Activated CD4-positive, alpha-beta memory T cell treated with anti-CD3 and anti-CD28 coated beads for 36 hours (primary cell): ENCODE measurements at regions not wholly inside any gene's neighbourhood (a gene's known extent, or its start where the extent isn't known, plus 50 kb on each side); places are given as distances from the start of the nearest gene placed in this dataset.

Source experiments
- CTCF ChIA-PET: fragments of 350-600 bp; sonication (Branson Sonifier 250); formaldehyde crosslinking; loops from one replicate; lab custom pipeline; 2021; ENCODE audit warnings: antibody characterized with exemption, inconsistent platforms; lab: Charles Lee
- POLR2A ChIA-PET: fragments of 350-600 bp; sonication (Branson Sonifier 250); formaldehyde crosslinking; loops from one replicate; lab custom pipeline; 2021; ENCODE audit warnings: antibody characterized with exemption; lab: Charles Lee
- DNase-seq: peaks from one replicate; pipeline ENCODE4 v3.0.0-alpha.2; 2020
- H3K27ac Mint-ChIP-seq: one replicate; pipeline ENCODE4 v1.8.0; 2021; ENCODE audit warnings: mixed read lengths
- H3K27me3 Mint-ChIP-seq: one replicate; pipeline ENCODE4 v1.8.0; 2021; ENCODE audit warnings: mixed read lengths
- H3K36me3 Mint-ChIP-seq: one replicate; pipeline ENCODE4 v1.8.0; 2021; ENCODE audit warnings: mixed read lengths
- H3K4me1 Mint-ChIP-seq: one replicate; pipeline ENCODE4 v1.8.0; 2021; ENCODE audit warnings: low read depth, mixed read lengths
- H3K4me3 Mint-ChIP-seq: one replicate; pipeline ENCODE4 v1.8.0; 2021; ENCODE audit warnings: mild to moderate bottlenecking, mixed read lengths
- H3K9me3 Mint-ChIP-seq: one replicate; pipeline ENCODE4 v1.8.0; 2021; ENCODE audit warnings: mixed read lengths
- intact Hi-C: fragments of 100-400 bp; cut with micrococcal nuclease; formaldehyde crosslinking; loops from one replicate; pipeline ENCODE4 v1.15.1; 2023

DNA sequence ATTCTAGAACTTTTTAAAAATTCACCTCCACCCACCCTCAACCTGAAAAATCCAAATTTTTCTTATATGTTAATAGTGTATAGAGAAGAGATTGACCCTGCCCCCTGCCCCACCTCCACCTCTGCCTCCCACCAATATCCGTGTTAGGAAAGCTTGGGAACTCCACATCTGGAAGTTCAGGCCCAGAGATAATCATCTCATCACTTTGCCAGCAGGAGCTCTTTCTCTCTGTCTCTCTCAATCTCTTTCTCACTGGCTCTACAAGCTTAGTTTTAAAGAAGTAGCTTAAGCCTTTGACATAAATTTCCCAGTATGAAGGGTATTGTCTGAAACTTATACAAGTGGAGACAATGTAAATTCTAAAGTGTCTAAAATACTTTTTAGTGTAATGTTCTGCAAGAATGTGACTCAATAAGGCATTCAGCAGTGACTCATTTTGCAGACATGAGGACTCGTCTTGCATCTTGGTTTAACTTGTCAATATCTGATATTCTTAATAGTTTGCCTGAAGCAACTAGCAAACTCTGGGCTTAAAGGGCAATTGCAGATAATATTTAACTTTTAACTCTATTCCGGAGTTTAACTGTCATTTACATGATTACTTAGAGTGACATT lies 299.8 kb upstream of the EPHA3 start:
- no peaks in the 10 kb centered on the region for H3K36me3 Mint-ChIP-seq
- intact Hi-C loops, result no loop called here
- POLR2A ChIA-PET, result no interaction called here

DNA sequence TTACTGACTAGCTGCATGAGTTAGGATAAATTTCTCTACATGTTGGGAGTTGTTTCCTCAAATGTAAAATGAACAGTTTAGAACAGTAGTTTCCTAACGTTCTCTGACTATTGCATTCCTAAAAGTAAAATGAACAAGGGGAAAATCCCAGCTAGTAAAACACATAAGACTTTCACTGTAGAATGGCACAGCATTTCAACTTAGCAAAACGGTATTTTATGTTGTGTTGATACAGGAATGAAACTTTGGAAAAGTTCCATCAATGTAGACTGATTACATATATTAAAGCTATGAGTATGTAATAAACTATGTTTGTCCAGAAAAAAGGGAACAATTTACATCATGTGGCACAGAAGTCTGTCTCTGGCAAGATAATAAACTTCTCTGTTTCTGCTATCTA lies 297.4 kb upstream of the EPHA3 start:
- Mint-ChIP-seq H3K4me1 (no peaks in the 10 kb centered on the region), H3K4me3 (no peak overlapping the region), H3K9me3 (peaks cover 9% of the 10 kb centered on the region), H3K27ac (no peak overlapping the region), H3K27me3 (no peaks in the 10 kb centered on the region), H3K36me3 (no peaks in the 10 kb centered on the region)
- ChIA-PET POLR2A (no interaction called here), CTCF (no interaction called here)
- no peak for DNase-seq
- intact Hi-C loops, result no loop called here

More for the DNA sequence above, 299.8 kb upstream of the EPHA3 start:
- Mint-ChIP-seq H3K4me3 (no peak overlapping the region), H3K27me3 (no peaks in the 10 kb centered on the region), H3K9me3 (peaks cover 9% of the 10 kb centered on the region), H3K27ac (no peak overlapping the region), H3K4me1 (no peaks in the 10 kb centered on the region)
- CTCF ChIA-PET, result no interaction called here
- no peak for DNase-seq

- no peak overlapping the region for H3K27ac Mint-ChIP-seq
- H3K4me1 Mint-ChIP-seq, result no peaks in the 10 kb centered on the region
- H3K27me3 Mint-ChIP-seq, result no peaks in the 10 kb centered on the region
- no peaks in the 10 kb centered on the region for H3K36me3 Mint-ChIP-seq
- DNase-seq, result no peak
- peaks cover 9% of the 10 kb centered on the region for H3K9me3 Mint-ChIP-seq
- no peak overlapping the region for H3K4me3 Mint-ChIP-seq
- ChIA-PET POLR2A (no interaction called here), CTCF (no interaction called here)
- intact Hi-C loops, result no loop called here
Measured at GRCh38 chr3:88810455-88810854, 297.0 kb upstream of the EPHA3 start.

- no peaks in the 10 kb centered on the region for H3K36me3 Mint-ChIP-seq
- no peak for DNase-seq
- H3K4me1 Mint-ChIP-seq, result no peaks in the 10 kb centered on the region
- intact Hi-C loops, result no loop called here
- POLR2A ChIA-PET, result no interaction called here
- CTCF ChIA-PET, result no interaction called here
- no peaks in the 10 kb centered on the region for H3K27me3 Mint-ChIP-seq
- no peak overlapping the region for H3K4me3 Mint-ChIP-seq
- H3K9me3 Mint-ChIP-seq, result peaks cover 9% of the 10 kb centered on the region
- H3K27ac Mint-ChIP-seq, result no peak overlapping the region
Measured at GRCh38 chr3:88811096-88811495, 296.3 kb upstream of the EPHA3 start.

DNA sequence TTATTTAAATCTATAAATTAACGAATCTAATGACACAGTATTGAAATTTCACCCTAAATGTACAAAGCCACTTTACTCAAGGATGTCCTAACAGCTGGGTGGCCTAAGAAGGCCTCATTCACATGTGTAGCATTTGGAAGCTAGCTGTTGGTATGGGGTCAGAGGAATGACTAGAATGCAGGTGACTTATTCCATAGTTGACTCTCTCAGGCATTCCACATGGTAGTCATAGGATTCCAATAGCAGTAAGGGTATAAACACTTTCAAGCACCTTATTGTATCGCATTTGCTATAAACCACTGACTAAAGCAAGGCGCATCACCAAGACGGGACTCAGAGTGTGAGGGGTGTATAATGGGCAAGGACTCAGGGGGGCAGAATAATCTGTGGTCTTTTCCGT lies 294.8 kb upstream of the EPHA3 start:
- CTCF ChIA-PET, result no interaction called here
- intact Hi-C loops, result no loop called here

GRCh38 chr3:88816445-88816844 lies 291.0 kb upstream of the EPHA3 start:
- Mint-ChIP-seq H3K4me3 (no peak overlapping the region), H3K36me3 (no peaks in the 10 kb centered on the region), H3K27ac (no peak overlapping the region), H3K27me3 (no peaks in the 10 kb centered on the region), H3K9me3 (no peaks in the 10 kb centered on the region), H3K4me1 (no peaks in the 10 kb centered on the region)
- CTCF ChIA-PET, result no interaction called here
- intact Hi-C loops, result no loop called here
- no peak for DNase-seq
- POLR2A ChIA-PET, result no interaction called here

More for the DNA sequence above, 294.8 kb upstream of the EPHA3 start:
- Mint-ChIP-seq H3K27ac (no peak overlapping the region), H3K27me3 (no peaks in the 10 kb centered on the region), H3K4me3 (no peak overlapping the region), H3K36me3 (no peaks in the 10 kb centered on the region), H3K4me1 (no peaks in the 10 kb centered on the region), H3K9me3 (peaks cover 7% of the 10 kb centered on the region)
- POLR2A ChIA-PET, result no interaction called here
- DNase-seq, result no peak

- no peak for DNase-seq
- POLR2A ChIA-PET, result no interaction called here
- no peaks in the 10 kb centered on the region for H3K4me1 Mint-ChIP-seq
- no peak overlapping the region for H3K4me3 Mint-ChIP-seq
- CTCF ChIA-PET, result no interaction called here
- intact Hi-C loops, result no loop called here
- H3K9me3 Mint-ChIP-seq, result peaks cover 4% of the 10 kb centered on the region
- no peaks in the 10 kb centered on the region for H3K27me3 Mint-ChIP-seq
- no peak overlapping the region for H3K27ac Mint-ChIP-seq
- H3K36me3 Mint-ChIP-seq, result no peaks in the 10 kb centered on the region
Measured at GRCh38 chr3:88824666-88825564, 282.5 kb upstream of the EPHA3 start.

- no peaks in the 10 kb centered on the region for H3K36me3 Mint-ChIP-seq
- DNase-seq, result no peak
- CTCF ChIA-PET, result no interaction called here
- no peaks in the 10 kb centered on the region for H3K4me1 Mint-ChIP-seq
- POLR2A ChIA-PET, result no interaction called here
- peaks cover 4% of the 10 kb centered on the region for H3K9me3 Mint-ChIP-seq
- intact Hi-C loops, result no loop called here
- no peak overlapping the region for H3K27ac Mint-ChIP-seq
- H3K4me3 Mint-ChIP-seq, result no peak overlapping the region
- no peaks in the 10 kb centered on the region for H3K27me3 Mint-ChIP-seq
Measured at GRCh38 chr3:88828466-88828865, 279.0 kb upstream of the EPHA3 start.

- POLR2A ChIA-PET, result no interaction called here
- CTCF ChIA-PET, result no interaction called here
Measured at GRCh38 chr3:88852606-88853005, 254.8 kb upstream of the EPHA3 start.

DNA sequence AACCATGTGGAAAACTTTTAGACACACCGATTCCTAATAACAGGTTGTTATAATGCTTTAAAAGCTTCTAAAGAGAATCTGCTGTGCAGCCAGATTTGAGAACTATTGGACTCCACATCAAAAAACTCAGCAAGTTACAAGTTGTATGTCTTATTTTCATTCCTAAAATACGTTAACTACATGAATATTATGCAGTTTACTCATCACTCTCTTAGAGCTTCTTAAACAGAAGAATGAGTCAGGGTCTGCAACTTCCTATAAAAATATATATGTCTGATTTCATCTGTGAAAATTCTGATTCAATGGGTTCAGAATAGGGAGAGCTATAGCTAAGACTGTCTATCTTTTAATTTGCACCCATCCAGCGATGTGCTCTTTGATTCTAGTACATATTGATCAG lies 244.2 kb upstream of the EPHA3 start:
- intact Hi-C loops, result no loop called here
- H3K9me3 Mint-ChIP-seq, result peaks cover 2% of the 10 kb centered on the region
- no peaks in the 10 kb centered on the region for H3K4me1 Mint-ChIP-seq
- ChIA-PET CTCF (no interaction called here), POLR2A (no interaction called here)
- H3K36me3 Mint-ChIP-seq, result no peaks in the 10 kb centered on the region
- DNase-seq, result no peak
- H3K27ac Mint-ChIP-seq, result no peak overlapping the region
- no peak overlapping the region for H3K4me3 Mint-ChIP-seq
- no peaks in the 10 kb centered on the region for H3K27me3 Mint-ChIP-seq

More at GRCh38 chr3:88852606-88853005, 254.8 kb upstream of the EPHA3 start:
- Mint-ChIP-seq H3K9me3 (peaks cover 7% of the 10 kb centered on the region), H3K36me3 (no peaks in the 10 kb centered on the region), H3K27ac (no peak overlapping the region), H3K4me1 (no peaks in the 10 kb centered on the region), H3K4me3 (no peak overlapping the region), H3K27me3 (no peaks in the 10 kb centered on the region)
- intact Hi-C loops, result no loop called here
- no peak for DNase-seq

- no peak for DNase-seq
- H3K27me3 Mint-ChIP-seq, result no peaks in the 10 kb centered on the region
- intact Hi-C loops, result no loop called here
- ChIA-PET CTCF (no interaction called here), POLR2A (no interaction called here)
- no peak overlapping the region for H3K27ac Mint-ChIP-seq
- H3K4me3 Mint-ChIP-seq, result no peak overlapping the region
- no peaks in the 10 kb centered on the region for H3K36me3 Mint-ChIP-seq
- H3K4me1 Mint-ChIP-seq, result no peaks in the 10 kb centered on the region
- no peaks in the 10 kb centered on the region for H3K9me3 Mint-ChIP-seq
Measured at GRCh38 chr3:88876724-88877123, 230.7 kb upstream of the EPHA3 start.

DNA sequence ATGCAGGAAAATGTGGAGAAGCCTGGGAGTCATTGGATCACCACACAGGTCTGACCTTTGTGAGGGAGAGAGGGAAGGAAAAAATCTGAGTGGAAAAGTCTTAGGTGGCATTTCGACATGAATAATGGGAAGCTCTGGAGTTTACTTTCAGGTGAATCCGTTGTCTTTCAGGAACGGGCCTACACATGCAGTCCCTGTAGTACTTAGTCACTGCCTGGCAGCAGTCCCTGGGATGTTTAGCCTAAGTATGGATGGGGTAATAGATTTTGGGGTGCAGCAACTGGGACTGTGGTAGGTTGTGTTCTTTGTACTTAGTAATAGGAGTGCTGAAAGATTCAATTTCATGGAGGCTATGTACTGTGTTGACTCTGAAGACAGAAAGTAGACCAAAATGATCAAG lies 227.5 kb upstream of the EPHA3 start:
- Mint-ChIP-seq H3K27me3 (no peaks in the 10 kb centered on the region), H3K27ac (no peak overlapping the region), H3K9me3 (no peaks in the 10 kb centered on the region), H3K4me3 (no peak overlapping the region), H3K4me1 (no peaks in the 10 kb centered on the region), H3K36me3 (no peaks in the 10 kb centered on the region)
- DNase-seq, result no peak
- intact Hi-C loops, result no loop called here
- CTCF ChIA-PET, result no interaction called here
- POLR2A ChIA-PET, result no interaction called here

- Mint-ChIP-seq H3K4me3 (no peak overlapping the region), H3K27me3 (no peaks in the 10 kb centered on the region), H3K27ac (no peak overlapping the region), H3K36me3 (no peaks in the 10 kb centered on the region), H3K4me1 (no peaks in the 10 kb centered on the region), H3K9me3 (no peaks in the 10 kb centered on the region)
- CTCF ChIA-PET, result no interaction called here
- POLR2A ChIA-PET, result no interaction called here
- intact Hi-C loops, result no loop called here
- no peak for DNase-seq
Measured at GRCh38 chr3:88882121-88882520, 225.3 kb upstream of the EPHA3 start.
